ENCODE measurements at regions not wholly inside any gene's neighbourhood (a gene's known extent, or its start where the extent isn't known, plus 50 kb on each side); places are given as distances from the start of the nearest gene placed in this dataset.

DNA sequence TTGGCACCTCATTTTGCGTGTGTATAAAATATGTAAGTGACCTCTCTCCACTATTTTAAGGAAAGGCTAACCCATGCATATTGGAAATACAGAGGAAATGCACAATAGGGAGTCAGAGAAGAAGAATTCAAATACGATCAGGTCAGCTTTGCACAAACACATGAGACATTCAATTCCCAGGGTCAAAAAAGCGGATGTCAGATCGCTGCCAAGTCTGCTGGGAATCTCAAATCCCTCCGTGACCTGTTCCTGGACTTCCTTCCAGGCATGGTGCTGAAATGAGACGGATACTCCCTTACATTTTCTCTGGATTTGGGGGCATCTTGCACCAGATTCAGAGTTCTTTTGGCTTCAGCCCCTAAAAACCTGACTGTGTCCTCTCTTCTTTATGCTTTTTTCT lies 91.9 kb upstream of the PRKCQ start:
- Mint-ChIP-seq H3K27me3 (ENCODE audit: insufficient read depth) (peaks cover 2% of the 10 kb centered on the region), H3K9me3 (no peaks in the 10 kb centered on the region), H3K4me3 (no peak overlapping the region), H3K36me3 (ENCODE audit: low read depth) (no peaks in the 10 kb centered on the region), H3K4me1 (peaks cover 2% of the 10 kb centered on the region), H3K27ac (no peak overlapping the region)
- Histone ChIP-seq H3K36me3 (ENCODE audit: control insufficient read depth, insufficient read depth, low read length) (no peaks in the 10 kb centered on the region), H3K27ac (ENCODE audit: low read depth, low read length) (no peak overlapping the region), H3K27me3 (ENCODE audit: control insufficient read depth, insufficient read depth, low read length, poor library complexity, severe bottlenecking) (no peaks in the 10 kb centered on the region), H3K9ac (ENCODE audit: extremely low read depth, low read length, poor library complexity, severe bottlenecking) (no peak overlapping the region), H3K4me3 (ENCODE audit: low read length) (no peak overlapping the region), H3K9me3 (ENCODE audit: control insufficient read depth, low read length) (no peaks in the 10 kb centered on the region), H3K4me1 (ENCODE audit: control insufficient read depth, insufficient read depth, low read length) (no peaks in the 10 kb centered on the region)
- 87 to 92% methylated on average over 5 to 6 of the region's 6 CpGs for WGBS, 2 experiments (ENCODE audit: insufficient coverage in 1 of 2, insufficient read length in 1 of 2)
- no peak for DNase-seq
- TF ChIP-seq, protein P1, sequence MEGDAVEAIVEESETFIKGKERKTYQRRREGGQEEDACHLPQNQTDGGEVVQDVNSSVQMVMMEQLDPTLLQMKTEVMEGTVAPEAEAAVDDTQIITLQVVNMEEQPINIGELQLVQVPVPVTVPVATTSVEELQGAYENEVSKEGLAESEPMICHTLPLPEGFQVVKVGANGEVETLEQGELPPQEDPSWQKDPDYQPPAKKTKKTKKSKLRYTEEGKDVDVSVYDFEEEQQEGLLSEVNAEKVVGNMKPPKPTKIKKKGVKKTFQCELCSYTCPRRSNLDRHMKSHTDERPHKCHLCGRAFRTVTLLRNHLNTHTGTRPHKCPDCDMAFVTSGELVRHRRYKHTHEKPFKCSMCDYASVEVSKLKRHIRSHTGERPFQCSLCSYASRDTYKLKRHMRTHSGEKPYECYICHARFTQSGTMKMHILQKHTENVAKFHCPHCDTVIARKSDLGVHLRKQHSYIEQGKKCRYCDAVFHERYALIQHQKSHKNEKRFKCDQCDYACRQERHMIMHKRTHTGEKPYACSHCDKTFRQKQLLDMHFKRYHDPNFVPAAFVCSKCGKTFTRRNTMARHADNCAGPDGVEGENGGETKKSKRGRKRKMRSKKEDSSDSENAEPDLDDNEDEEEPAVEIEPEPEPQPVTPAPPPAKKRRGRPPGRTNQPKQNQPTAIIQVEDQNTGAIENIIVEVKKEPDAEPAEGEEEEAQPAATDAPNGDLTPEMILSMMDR (conservative IDR thresholded peaks at IDR 0.05), result no peak

DNA sequence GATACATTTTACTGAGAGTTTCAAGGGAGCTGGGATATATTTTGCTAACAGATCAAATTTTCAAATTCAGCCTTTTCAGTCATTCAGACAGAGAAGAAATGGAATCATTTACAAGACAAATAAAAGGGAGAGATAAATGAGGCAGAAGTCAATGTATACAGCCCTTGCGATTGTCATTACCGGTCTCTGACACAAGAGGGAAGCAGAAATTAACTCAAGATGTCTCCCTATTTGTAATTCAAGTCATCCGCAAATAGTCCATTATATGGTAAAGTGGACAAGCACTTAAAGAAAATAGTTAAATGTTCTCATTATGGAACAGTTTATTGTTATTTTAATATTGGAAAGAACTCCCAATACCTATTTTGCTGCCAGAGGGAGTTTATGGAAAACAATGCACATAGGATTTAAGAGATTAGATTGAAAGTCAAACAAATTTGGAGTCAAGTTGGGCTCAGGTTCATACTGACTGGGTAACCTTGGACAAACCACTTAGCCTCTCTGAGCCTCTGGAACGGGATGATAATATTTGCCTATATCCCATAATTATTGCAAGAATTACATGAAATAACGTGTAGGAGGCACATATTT lies 89.3 kb upstream of the PRKCQ start:
- no peaks in the 10 kb centered on the region for H3K9me3 Mint-ChIP-seq
- H3K4me1 Mint-ChIP-seq, result peaks cover 2% of the 10 kb centered on the region
- Histone ChIP-seq H3K27me3 (ENCODE audit: control insufficient read depth, insufficient read depth, low read length, poor library complexity, severe bottlenecking) (no peaks in the 10 kb centered on the region), H3K4me3 (ENCODE audit: low read length) (no peak overlapping the region), H3K9ac (ENCODE audit: extremely low read depth, low read length, poor library complexity, severe bottlenecking) (no peak overlapping the region), H3K4me1 (ENCODE audit: control insufficient read depth, insufficient read depth, low read length) (no peaks in the 10 kb centered on the region), H3K27ac (ENCODE audit: low read depth, low read length) (no peak overlapping the region), H3K36me3 (ENCODE audit: control insufficient read depth, insufficient read depth, low read length) (no peaks in the 10 kb centered on the region), H3K9me3 (ENCODE audit: control insufficient read depth, low read length) (no peaks in the 10 kb centered on the region)
- H3K27ac Mint-ChIP-seq, result no peak overlapping the region
- H3K36me3 Mint-ChIP-seq (ENCODE audit: low read depth), result no peaks in the 10 kb centered on the region
- H3K4me3 Mint-ChIP-seq, result no peak overlapping the region
- TF ChIP-seq, protein P1 (conservative IDR thresholded peaks at IDR 0.05), result peak; percentile 81
- H3K27me3 Mint-ChIP-seq (ENCODE audit: insufficient read depth), result no peaks in the 10 kb centered on the region
- DNase-seq, result peak; percentile 50
- WGBS, 2 experiments (ENCODE audit: insufficient coverage in 1 of 2, insufficient read length in 1 of 2), result 6 to 44% methylated on average over 2 to 5 of the region's 5 CpGs

DNA sequence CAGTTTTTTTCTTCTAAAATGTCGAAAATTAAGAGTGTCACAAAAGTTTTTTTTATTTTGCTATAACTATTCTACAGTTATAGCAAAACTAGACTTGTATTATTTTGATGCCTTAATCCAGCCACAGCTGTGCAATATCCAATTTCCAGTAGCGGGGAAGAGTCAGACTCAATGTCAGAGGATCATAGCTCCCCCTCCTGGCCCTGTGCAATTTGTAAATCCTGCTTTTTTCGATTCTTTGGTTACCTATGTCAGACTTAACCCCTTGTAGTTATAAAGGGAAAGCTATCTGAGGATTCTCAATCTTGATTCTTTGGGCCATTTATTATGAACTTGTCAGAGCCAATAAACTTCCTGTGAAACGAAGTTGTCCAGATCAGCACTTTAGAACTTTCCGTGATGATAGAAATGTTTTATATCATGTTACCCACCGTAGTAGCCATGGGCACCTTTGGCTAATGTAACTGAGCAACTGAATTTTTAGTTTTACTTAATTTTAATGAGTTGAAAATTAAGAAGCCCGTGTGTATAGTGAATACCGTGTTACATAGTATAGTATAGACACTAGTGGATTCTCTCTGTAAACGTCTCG lies 87.7 kb upstream of the PRKCQ start:
- TF ChIP-seq, protein P1 (conservative IDR thresholded peaks at IDR 0.05), result peak; percentile 87
- no peaks in the 10 kb centered on the region for H3K36me3 ChIP-seq (ENCODE audit: control insufficient read depth, insufficient read depth, low read length)
- Mint-ChIP-seq H3K27ac (no peak overlapping the region), H3K4me3 (no peak overlapping the region), H3K4me1 (peaks cover 2% of the 10 kb centered on the region), H3K27me3 (ENCODE audit: insufficient read depth) (no peaks in the 10 kb centered on the region), H3K36me3 (ENCODE audit: low read depth) (no peaks in the 10 kb centered on the region), H3K9me3 (no peaks in the 10 kb centered on the region)
- no peak overlapping the region for H3K9ac ChIP-seq (ENCODE audit: extremely low read depth, low read length, poor library complexity, severe bottlenecking)
- no peaks in the 10 kb centered on the region for H3K9me3 ChIP-seq (ENCODE audit: control insufficient read depth, low read length)
- no peak overlapping the region for H3K27ac ChIP-seq (ENCODE audit: low read depth, low read length)
- H3K27me3 ChIP-seq (ENCODE audit: control insufficient read depth, insufficient read depth, low read length, poor library complexity, severe bottlenecking), result no peaks in the 10 kb centered on the region
- H3K4me1 ChIP-seq (ENCODE audit: control insufficient read depth, insufficient read depth, low read length), result no peaks in the 10 kb centered on the region
- no peak overlapping the region for H3K4me3 ChIP-seq (ENCODE audit: low read length)
- 52 to 63% methylated on average over 7 to 9 of the region's 10 CpGs for WGBS, 2 experiments (ENCODE audit: insufficient coverage in 1 of 2, insufficient read length in 1 of 2)
- peak; percentile 74 for DNase-seq

All from endodermal cell (in vitro differentiated cells).